ENCODE measurements at regions not wholly inside any gene's neighbourhood (a gene's known extent, or its start where the extent isn't known, plus 50 kb on each side); places are given as distances from the start of the nearest gene placed in this dataset.

DNA sequence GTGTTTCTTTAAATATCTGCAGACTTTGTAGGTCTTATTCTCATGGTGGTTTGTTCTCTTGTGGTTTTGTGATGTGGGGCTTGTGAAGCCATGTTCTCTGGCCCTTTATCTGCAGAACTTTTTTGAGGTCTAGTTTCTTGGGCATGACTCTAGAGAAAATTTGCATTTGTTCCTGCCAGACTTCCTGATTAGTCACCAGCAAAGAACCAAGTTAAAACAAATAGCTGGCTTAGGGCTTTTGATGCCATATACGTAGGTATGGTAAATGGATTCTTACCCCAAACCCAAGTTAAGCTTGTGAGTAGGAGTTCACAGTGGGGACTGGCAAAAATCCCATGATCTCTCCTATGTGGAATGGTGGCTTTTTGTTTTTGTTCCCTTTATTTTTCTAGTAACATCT lies 68.7 kb upstream of the IRX3 start:
- DNase-seq, result no peak

- DNase-seq, result no peak
These were observed 66.5 kb upstream of the IRX3 start for GRCh38 chr16:54353097-54353496.

DNA sequence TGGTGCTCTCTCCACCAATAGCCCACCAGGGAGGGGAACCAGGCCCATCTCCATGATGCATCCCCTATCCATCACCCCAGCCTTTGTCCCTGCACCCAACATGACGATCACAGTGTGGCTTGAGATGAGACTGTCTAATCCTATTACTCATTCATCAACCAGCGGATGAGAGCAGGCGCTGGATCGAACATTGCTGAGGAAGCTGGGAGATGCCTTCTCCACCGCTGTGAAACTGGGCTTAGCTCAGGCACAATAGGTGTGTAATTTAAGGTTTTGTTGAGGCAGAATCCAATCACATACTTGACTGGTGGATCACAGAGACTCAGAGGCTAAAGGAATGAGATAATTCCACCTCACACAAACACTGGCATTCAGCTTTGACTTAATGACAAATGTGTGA lies 64.6 kb upstream of the IRX3 start:
- no peak for DNase-seq

GRCh38 chr16:54347961-54348360 lies 61.4 kb upstream of the IRX3 start:
- no peak for DNase-seq

DNA sequence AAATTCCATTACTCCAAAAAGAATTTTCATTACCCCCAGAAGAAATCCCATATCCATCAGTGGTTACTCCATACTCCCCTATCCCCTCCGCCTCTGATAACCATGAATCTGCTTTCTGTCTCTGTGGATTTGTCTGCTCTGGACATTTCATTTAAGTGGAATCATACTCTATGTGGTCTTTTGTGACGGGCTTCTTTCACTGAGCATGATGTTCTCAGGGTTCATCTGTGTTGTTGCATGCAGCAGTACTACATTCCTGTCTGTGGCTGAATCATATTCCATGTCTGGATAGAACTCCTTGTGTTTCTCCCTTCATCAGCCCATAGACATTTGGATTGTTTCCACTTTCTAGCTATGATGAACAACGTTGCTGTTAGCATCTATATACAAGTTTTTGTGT lies 59.5 kb upstream of the IRX3 start:
- DNase-seq, result no peak

- DNase-seq, result no peak
These were observed 58.4 kb upstream of the IRX3 start for GRCh38 chr16:54344646-54345630.

GRCh38 chr16:54342966-54343365 lies 56.4 kb upstream of the IRX3 start:
- no peak for DNase-seq

DNA sequence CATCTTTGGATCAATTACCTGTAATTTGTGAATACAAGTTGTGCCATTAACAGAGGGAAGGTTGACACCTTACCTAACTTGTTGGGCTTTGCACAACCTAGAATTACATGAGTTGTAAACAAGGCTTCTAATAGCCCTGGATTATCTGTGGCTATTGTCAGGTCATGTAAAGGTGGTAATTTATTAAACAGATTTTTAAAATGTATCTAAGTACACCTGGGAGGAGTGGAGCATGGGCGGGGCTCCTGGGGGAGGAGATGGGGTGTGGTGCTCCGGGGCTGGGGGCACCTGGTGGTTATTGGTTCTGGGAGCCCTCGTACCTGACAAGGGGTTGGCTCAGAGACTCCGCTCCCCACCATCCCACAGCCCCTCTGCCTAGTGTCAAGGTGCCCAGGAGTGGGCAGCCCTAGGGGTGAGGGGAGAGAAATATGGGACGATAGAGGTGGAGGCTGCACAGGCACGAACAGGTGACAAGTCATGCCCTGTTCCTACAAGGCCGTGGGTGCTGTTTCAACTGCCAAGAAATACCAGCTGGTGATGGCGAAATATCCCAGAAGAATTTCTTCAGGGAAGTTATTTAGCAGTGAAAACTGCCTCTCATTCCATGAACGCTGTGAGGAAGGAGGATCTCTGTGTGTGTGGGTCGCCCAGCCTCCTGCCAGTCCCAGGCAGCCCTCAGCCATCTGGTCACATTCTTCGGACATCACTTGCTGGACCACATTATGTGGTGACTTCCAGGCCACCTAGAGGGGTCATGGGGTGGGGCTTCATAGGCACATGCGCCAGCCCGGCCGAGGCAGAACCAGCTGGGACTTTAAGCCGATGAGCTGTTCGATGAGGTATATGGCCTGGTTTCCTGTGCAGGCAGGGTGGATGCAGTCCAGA lies 55.5 kb upstream of the IRX3 start:
- no peak for DNase-seq

DNA sequence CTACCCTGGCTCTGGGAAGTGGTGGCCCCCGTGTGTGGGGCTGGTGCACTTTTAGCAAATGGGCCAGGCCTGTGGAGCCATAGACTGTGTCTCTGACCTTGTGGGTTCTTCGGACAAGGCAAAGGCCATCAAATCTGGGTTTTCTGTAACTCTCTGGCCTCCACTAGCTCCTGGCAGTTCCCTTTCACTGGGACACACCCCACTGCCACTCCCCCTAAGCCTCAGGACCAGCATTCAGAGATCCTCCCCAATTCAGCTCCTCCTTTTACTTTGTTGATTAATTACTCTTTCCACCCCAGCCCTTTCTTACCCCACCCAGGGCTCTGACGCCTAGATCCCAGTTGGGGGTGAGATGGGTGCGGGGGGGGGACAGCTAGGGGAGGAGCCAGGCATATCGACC lies 53.9 kb upstream of the IRX3 start:
- DNase-seq, result no peak

- DNase-seq, result no peak
These were observed 50.1 kb upstream of the IRX3 start for GRCh38 chr16:54336631-54337204.

All from NCI-H1092 treated with DMSO at 0.1 percent for 48 hours (cell line).